Activated naive CD4-positive, alpha-beta T cell treated with anti-CD3 and anti-CD28 coated beads, Interleukin-2, amount 10 ng/mL, durations not matched to agents 7 days and 5 days (primary cell): ENCODE measurements at regions not wholly inside any gene's neighbourhood (a gene's known extent, or its start where the extent isn't known, plus 50 kb on each side); places are given as distances from the start of the nearest gene placed in this dataset.

Source experiments
- CTCF ChIA-PET: fragments of 350-600 bp; sonication (Branson Sonifier 250); formaldehyde crosslinking; loops from one replicate; lab custom pipeline; 2021; ENCODE audit warnings: antibody characterized with exemption; lab: Charles Lee
- DNase-seq: peaks from one replicate; pipeline ENCODE4 v3.0.0-alpha.2; 2020
- H3K27ac Mint-ChIP-seq: one replicate; pipeline ENCODE4 v1.8.0; 2021; ENCODE audit warnings: mild to moderate bottlenecking, moderate library complexity, mixed read lengths
- H3K27me3 Mint-ChIP-seq: one replicate; pipeline ENCODE4 v1.8.0; 2021; ENCODE audit warnings: mild to moderate bottlenecking, mixed read lengths
- H3K36me3 Mint-ChIP-seq: one replicate; pipeline ENCODE4 v1.8.0; 2021; ENCODE audit warnings: mixed read lengths
- H3K4me1 Mint-ChIP-seq: one replicate; pipeline ENCODE4 v1.8.0; 2021; ENCODE audit warnings: mixed read lengths
- H3K4me3 Mint-ChIP-seq: one replicate; pipeline ENCODE4 v1.8.0; 2021; ENCODE audit warnings: mild to moderate bottlenecking, moderate library complexity, mixed read lengths
- H3K9me3 Mint-ChIP-seq: one replicate; pipeline ENCODE4 v1.8.0; 2021; ENCODE audit warnings: mixed read lengths

- Mint-ChIP-seq H3K27me3 (no peaks in the 10 kb centered on the region), H3K27ac (no peak overlapping the region), H3K4me3 (no peak overlapping the region), H3K4me1 (no peaks in the 10 kb centered on the region), H3K36me3 (no peaks in the 10 kb centered on the region), H3K9me3 (no peaks in the 10 kb centered on the region)
- DNase-seq, result no peak
- CTCF ChIA-PET, result no interaction called here
Observed at GRCh38 chr9:88692827-88693226, 157.8 kb downstream of the NXNL2 start.

GRCh38 chr9:88694625-88695024 lies 159.6 kb downstream of the NXNL2 start:
- H3K27ac Mint-ChIP-seq, result no peak overlapping the region
- DNase-seq, result no peak
- no peaks in the 10 kb centered on the region for H3K9me3 Mint-ChIP-seq
- H3K4me1 Mint-ChIP-seq, result no peaks in the 10 kb centered on the region
- CTCF ChIA-PET, result no interaction called here
- peaks cover 5% of the 10 kb centered on the region for H3K27me3 Mint-ChIP-seq
- H3K36me3 Mint-ChIP-seq, result no peaks in the 10 kb centered on the region
- no peak overlapping the region for H3K4me3 Mint-ChIP-seq

- CTCF ChIA-PET, result no interaction called here
- Mint-ChIP-seq H3K4me1 (no peaks in the 10 kb centered on the region), H3K36me3 (no peaks in the 10 kb centered on the region), H3K4me3 (no peak overlapping the region), H3K27ac (no peak overlapping the region), H3K9me3 (no peaks in the 10 kb centered on the region), H3K27me3 (peaks cover 5% of the 10 kb centered on the region)
- no peak for DNase-seq
Observed at GRCh38 chr9:88696501-88696900, 161.5 kb downstream of the NXNL2 start.

- Mint-ChIP-seq H3K9me3 (no peaks in the 10 kb centered on the region), H3K36me3 (no peaks in the 10 kb centered on the region), H3K27me3 (peaks cover 5% of the 10 kb centered on the region), H3K27ac (no peak overlapping the region), H3K4me3 (no peak overlapping the region), H3K4me1 (no peaks in the 10 kb centered on the region)
- DNase-seq, result no peak
- CTCF ChIA-PET, result no interaction called here
Observed at GRCh38 chr9:88697764-88698432, 162.9 kb downstream of the NXNL2 start.

- no peak for DNase-seq
- Mint-ChIP-seq H3K27ac (no peak overlapping the region), H3K4me1 (no peaks in the 10 kb centered on the region), H3K4me3 (no peak overlapping the region), H3K9me3 (no peaks in the 10 kb centered on the region), H3K27me3 (peaks cover 5% of the 10 kb centered on the region), H3K36me3 (no peaks in the 10 kb centered on the region)
- CTCF ChIA-PET, result no interaction called here
Observed at GRCh38 chr9:88702985-88703384, 168.0 kb downstream of the NXNL2 start.

- H3K9me3 Mint-ChIP-seq, result no peaks in the 10 kb centered on the region
- no peaks in the 10 kb centered on the region for H3K27me3 Mint-ChIP-seq
- no peaks in the 10 kb centered on the region for H3K36me3 Mint-ChIP-seq
- no peak for DNase-seq
- no peaks in the 10 kb centered on the region for H3K4me1 Mint-ChIP-seq
- H3K4me3 Mint-ChIP-seq, result no peak overlapping the region
- no peak overlapping the region for H3K27ac Mint-ChIP-seq
- CTCF ChIA-PET, result no interaction called here
Observed at GRCh38 chr9:88706193-88707113, 171.5 kb downstream of the NXNL2 start.

GRCh38 chr9:88710449-88710848 lies 175.5 kb downstream of the NXNL2 start:
- Mint-ChIP-seq H3K4me1 (no peaks in the 10 kb centered on the region), H3K27me3 (peaks cover 4% of the 10 kb centered on the region), H3K9me3 (no peaks in the 10 kb centered on the region), H3K4me3 (no peak overlapping the region), H3K27ac (no peak overlapping the region), H3K36me3 (no peaks in the 10 kb centered on the region)
- DNase-seq, result no peak
- CTCF ChIA-PET, result no interaction called here

- H3K9me3 Mint-ChIP-seq, result no peaks in the 10 kb centered on the region
- DNase-seq, result no peak
- H3K27me3 Mint-ChIP-seq, result peaks cover 4% of the 10 kb centered on the region
- H3K4me1 Mint-ChIP-seq, result no peaks in the 10 kb centered on the region
- no peak overlapping the region for H3K27ac Mint-ChIP-seq
- no peaks in the 10 kb centered on the region for H3K36me3 Mint-ChIP-seq
- no peak overlapping the region for H3K4me3 Mint-ChIP-seq
- CTCF ChIA-PET, result no interaction called here
Observed at GRCh38 chr9:88711719-88712118, 176.7 kb downstream of the NXNL2 start.

- no peak for DNase-seq
- CTCF ChIA-PET, result no interaction called here
- H3K4me3 Mint-ChIP-seq, result no peak overlapping the region
- no peaks in the 10 kb centered on the region for H3K36me3 Mint-ChIP-seq
- H3K4me1 Mint-ChIP-seq, result no peaks in the 10 kb centered on the region
- H3K27ac Mint-ChIP-seq, result no peak overlapping the region
- H3K27me3 Mint-ChIP-seq, result peaks cover 4% of the 10 kb centered on the region
- no peaks in the 10 kb centered on the region for H3K9me3 Mint-ChIP-seq
Observed at GRCh38 chr9:88712484-88712883, 177.5 kb downstream of the NXNL2 start.

- CTCF ChIA-PET, result no interaction called here
- DNase-seq, result no peak
- Mint-ChIP-seq H3K27me3 (peaks cover 4% of the 10 kb centered on the region), H3K27ac (no peak overlapping the region), H3K4me3 (no peak overlapping the region), H3K9me3 (no peaks in the 10 kb centered on the region), H3K36me3 (no peaks in the 10 kb centered on the region), H3K4me1 (no peaks in the 10 kb centered on the region)
Observed at GRCh38 chr9:88713010-88713409, 178.0 kb downstream of the NXNL2 start.

GRCh38 chr9:88716596-88717290 lies 181.8 kb downstream of the NXNL2 start:
- H3K27me3 Mint-ChIP-seq, result peaks cover 11% of the 10 kb centered on the region
- H3K36me3 Mint-ChIP-seq, result no peaks in the 10 kb centered on the region
- H3K4me3 Mint-ChIP-seq, result no peak overlapping the region
- CTCF ChIA-PET, result no interaction called here
- no peak overlapping the region for H3K27ac Mint-ChIP-seq
- no peaks in the 10 kb centered on the region for H3K9me3 Mint-ChIP-seq
- no peak for DNase-seq
- H3K4me1 Mint-ChIP-seq, result no peaks in the 10 kb centered on the region

- Mint-ChIP-seq H3K27me3 (peaks cover 11% of the 10 kb centered on the region), H3K4me3 (no peak overlapping the region), H3K36me3 (no peaks in the 10 kb centered on the region), H3K9me3 (no peaks in the 10 kb centered on the region), H3K4me1 (no peaks in the 10 kb centered on the region), H3K27ac (no peak overlapping the region)
- CTCF ChIA-PET, result no interaction called here
- no peak for DNase-seq
Observed at GRCh38 chr9:88721025-88721424, 186.0 kb downstream of the NXNL2 start.

- CTCF ChIA-PET, result no interaction called here
- Mint-ChIP-seq H3K27me3 (peaks cover 11% of the 10 kb centered on the region), H3K4me3 (no peak overlapping the region), H3K36me3 (no peaks in the 10 kb centered on the region), H3K9me3 (no peaks in the 10 kb centered on the region), H3K4me1 (no peaks in the 10 kb centered on the region), H3K27ac (no peak overlapping the region)
- DNase-seq, result no peak
Observed at GRCh38 chr9:88721495-88722279, 186.7 kb downstream of the NXNL2 start.

- H3K4me1 Mint-ChIP-seq, result no peaks in the 10 kb centered on the region
- no peak overlapping the region for H3K27ac Mint-ChIP-seq
- CTCF ChIA-PET, result no interaction called here
- no peak for DNase-seq
- no peaks in the 10 kb centered on the region for H3K36me3 Mint-ChIP-seq
- H3K27me3 Mint-ChIP-seq, result peaks cover 11% of the 10 kb centered on the region
- no peaks in the 10 kb centered on the region for H3K9me3 Mint-ChIP-seq
- H3K4me3 Mint-ChIP-seq, result no peak overlapping the region
Observed at GRCh38 chr9:88722753-88723152, 187.8 kb downstream of the NXNL2 start.
